Panc1 (cell line): ENCODE measurements at regions not wholly inside any gene's neighbourhood (a gene's known extent, or its start where the extent isn't known, plus 50 kb on each side); places are given as distances from the start of the nearest gene placed in this dataset.

Experiments
- ATAC-seq: fragments of 200-7000 bp; cut with Tn5 transposase; 2 replicates; pipeline ENCODE4 v1.9.1; 2020; ENCODE audit warnings: mild to moderate bottlenecking, moderate library complexity
- BruUV-seq: library from RNA; stranded (reverse); fragments of 400-500 nt; replicated peaks from 2 replicates; lab custom pipeline; 2021; lab: Mats Ljungman, UMichigan
- CTCF ChIA-PET: fragments of 300-600 bp; sonication (Branson Sonifier 250); formaldehyde crosslinking; loops from one replicate; lab custom pipeline; 2022; ENCODE audit warnings: antibody characterized with exemption; lab: Charles Lee
- POLR2A ChIA-PET: fragments of 300-600 bp; sonication (Branson Sonifier 250); formaldehyde crosslinking; loops from one replicate; lab custom pipeline; 2022; ENCODE audit warnings: antibody characterized with exemption; lab: Charles Lee
- DNase-seq: peaks from one replicate; pipeline ENCODE4 v3.0.0-alpha.2; 2010; ENCODE audit warnings: low read depth, low spot score
- H3K27ac ChIP-seq: 2 replicates; pipeline ENCODE4 v1.5.1; 2011; ENCODE audit warnings: mild to moderate bottlenecking, low read length, inconsistent platforms
- H3K27me3 ChIP-seq: fragments of 200-500 bp; sonication (Bioruptor generic); 2 replicates; pipeline ENCODE4 v1.6.0; 2014; ENCODE audit warnings: low read length, inconsistent platforms; ENCODE audit not compliant: control insufficient read depth, insufficient read depth
- H3K36me3 ChIP-seq: fragments of 200-500 bp; sonication (Bioruptor generic); 2 replicates; pipeline ENCODE4 v1.5.1; 2014; ENCODE audit warnings: inconsistent platforms, mild to moderate bottlenecking, low read length, moderate library complexity; ENCODE audit not compliant: control insufficient read depth, insufficient read depth
- H3K4me1 ChIP-seq: 2 replicates; pipeline ENCODE4 v1.5.1; 2011; ENCODE audit warnings: inconsistent platforms, mild to moderate bottlenecking, low read length, moderate library complexity; ENCODE audit not compliant: control insufficient read depth, insufficient read depth
- H3K4me3 ChIP-seq, 2 experiments: 2 replicates each; pipeline ENCODE4 v1.5.1; 2011 to 2012; ENCODE audit warnings: low read depth in 2 of 2, low read length in 2 of 2, mild to moderate bottlenecking in 2 of 2, inconsistent platforms in 1 of 2, moderate library complexity in 1 of 2
- H3K9me3 ChIP-seq: fragments of 200-500 bp; sonication (Bioruptor generic); 2 replicates; pipeline ENCODE4 v1.5.1; 2014; ENCODE audit warnings: low read depth, mild to moderate bottlenecking, inconsistent platforms, low read length, moderate library complexity; ENCODE audit not compliant: control insufficient read depth, insufficient read depth
- CTCF ChIP-seq: fragments of 450-650 bp; IDR thresholded peaks from 2 replicates; pipeline ENCODE4 v1.5.1; 2017; ENCODE audit warnings: mild to moderate bottlenecking
- POLR2AphosphoS5 ChIP-seq: IDR thresholded peaks from 2 replicates; pipeline ENCODE4 v1.6.1; 2012; ENCODE audit warnings: mild to moderate bottlenecking, low read depth, low read length, moderate library complexity
- SIN3A ChIP-seq: IDR thresholded peaks from 2 replicates; pipeline ENCODE4 v1.6.1; 2012; ENCODE audit warnings: low read depth, mild to moderate bottlenecking, low read length, moderate library complexity, borderline replicate concordance; ENCODE audit not compliant: insufficient read depth
- TCF7L2 ChIP-seq: IDR thresholded peaks from 2 replicates; pipeline ENCODE4 v1.6.1; 2011; ENCODE audit warnings: mild to moderate bottlenecking, low read depth, low read length, inconsistent platforms
- in situ Hi-C: cut with HindIII; loops from 2 replicates; pipeline ENCODE4 v1.10.0; 2016; ENCODE audit warnings: low sequenced_read_pairs, low pct_unique_long_range_greater_than_20kb
- intact Hi-C: fragments of 100-400 bp; cut with micrococcal nuclease; formaldehyde crosslinking; loops from one replicate; pipeline ENCODE4 v1.10.0; 2022; ENCODE audit not compliant: unreplicated experiment
- TF ChIP-seq, protein P1 (sequence below), 2 experiments: IDR thresholded peaks; 2 replicates each; pipeline ENCODE4 v1.6.1; 2011 to 2012; ENCODE audit warnings: low read depth in 2 of 2, control low read depth in 1 of 2, low read length in 1 of 2, mild to moderate bottlenecking in 1 of 2, moderate library complexity in 1 of 2; ENCODE audit not compliant: insufficient read depth in 1 of 2

DNA sequence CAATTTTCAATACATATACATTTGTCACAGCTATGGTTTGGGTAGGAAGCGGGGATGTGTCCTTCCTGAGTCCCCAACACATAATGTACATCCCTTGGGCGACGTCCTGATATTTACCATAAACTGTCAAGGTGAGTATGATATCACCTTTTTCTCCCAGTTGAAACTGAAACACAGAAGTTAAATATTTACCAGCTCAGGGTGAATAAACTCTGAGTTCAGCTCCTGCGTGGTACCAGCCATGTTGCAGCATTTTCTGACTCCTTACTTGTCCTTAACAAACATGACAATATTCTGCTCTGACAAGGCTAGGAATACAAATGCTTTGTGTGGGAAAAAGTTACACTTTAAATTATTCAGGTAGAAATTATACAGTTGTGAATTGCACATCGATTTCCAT, 294.2 kb downstream of the TEX29 start:
- DNase-seq, result no peak
- H3K27me3 ChIP-seq, result 0 out of 2 replicates have a peak, but pooled peaks cover 2% of the 10 kb centered on the region
- ChIA-PET CTCF (no interaction called here), POLR2A (no interaction called here)
- ATAC-seq, result no peak
- in situ Hi-C loops (no loop called here), intact Hi-C loops (no loop called here)
- H3K27ac ChIP-seq, result no peak overlapping the region
- TF ChIP-seq TCF7L2 (no peak), CTCF (no peak), POLR2AphosphoS5 (no peak), SIN3A (no peak)
- TF ChIP-seq, protein P1, sequence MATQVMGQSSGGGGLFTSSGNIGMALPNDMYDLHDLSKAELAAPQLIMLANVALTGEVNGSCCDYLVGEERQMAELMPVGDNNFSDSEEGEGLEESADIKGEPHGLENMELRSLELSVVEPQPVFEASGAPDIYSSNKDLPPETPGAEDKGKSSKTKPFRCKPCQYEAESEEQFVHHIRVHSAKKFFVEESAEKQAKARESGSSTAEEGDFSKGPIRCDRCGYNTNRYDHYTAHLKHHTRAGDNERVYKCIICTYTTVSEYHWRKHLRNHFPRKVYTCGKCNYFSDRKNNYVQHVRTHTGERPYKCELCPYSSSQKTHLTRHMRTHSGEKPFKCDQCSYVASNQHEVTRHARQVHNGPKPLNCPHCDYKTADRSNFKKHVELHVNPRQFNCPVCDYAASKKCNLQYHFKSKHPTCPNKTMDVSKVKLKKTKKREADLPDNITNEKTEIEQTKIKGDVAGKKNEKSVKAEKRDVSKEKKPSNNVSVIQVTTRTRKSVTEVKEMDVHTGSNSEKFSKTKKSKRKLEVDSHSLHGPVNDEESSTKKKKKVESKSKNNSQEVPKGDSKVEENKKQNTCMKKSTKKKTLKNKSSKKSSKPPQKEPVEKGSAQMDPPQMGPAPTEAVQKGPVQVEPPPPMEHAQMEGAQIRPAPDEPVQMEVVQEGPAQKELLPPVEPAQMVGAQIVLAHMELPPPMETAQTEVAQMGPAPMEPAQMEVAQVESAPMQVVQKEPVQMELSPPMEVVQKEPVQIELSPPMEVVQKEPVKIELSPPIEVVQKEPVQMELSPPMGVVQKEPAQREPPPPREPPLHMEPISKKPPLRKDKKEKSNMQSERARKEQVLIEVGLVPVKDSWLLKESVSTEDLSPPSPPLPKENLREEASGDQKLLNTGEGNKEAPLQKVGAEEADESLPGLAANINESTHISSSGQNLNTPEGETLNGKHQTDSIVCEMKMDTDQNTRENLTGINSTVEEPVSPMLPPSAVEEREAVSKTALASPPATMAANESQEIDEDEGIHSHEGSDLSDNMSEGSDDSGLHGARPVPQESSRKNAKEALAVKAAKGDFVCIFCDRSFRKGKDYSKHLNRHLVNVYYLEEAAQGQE (IDR thresholded peaks at IDR 0.05; ENCODE audit: insufficient read depth in 1 of 2, low read depth in 2 of 2, low read length in 1 of 2), result no peak
- H3K36me3 ChIP-seq, result no peaks in the 10 kb centered on the region
- no peaks in the 10 kb centered on the region for H3K9me3 ChIP-seq
- H3K4me3 ChIP-seq, result no peak overlapping the region
- no TSS peak for BruUV-seq
- no peaks in the 10 kb centered on the region for H3K4me1 ChIP-seq

DNA sequence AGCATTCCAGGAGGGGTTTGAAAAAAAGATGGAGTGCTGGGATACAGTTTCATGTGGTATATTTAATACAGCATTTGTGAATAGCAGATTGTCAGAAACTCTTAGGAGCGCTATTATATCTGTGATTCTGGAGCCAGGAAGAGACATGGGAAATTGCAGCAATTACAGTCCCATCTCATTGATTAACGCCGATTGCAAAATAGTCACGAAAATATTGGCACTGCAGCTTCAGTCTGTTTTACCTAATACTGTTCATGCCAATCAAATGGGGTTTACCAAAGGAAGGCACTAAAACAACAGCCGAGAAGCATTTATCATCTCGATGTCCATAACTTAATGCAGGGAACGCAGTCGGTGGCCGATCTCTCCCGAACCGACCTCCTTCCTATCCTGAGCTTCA, 295.8 kb downstream of the TEX29 start:
- ATAC-seq, result no peak

More for the DNA sequence above, 295.8 kb downstream of the TEX29 start:
- TF ChIP-seq, protein P1 (IDR thresholded peaks at IDR 0.05; ENCODE audit: insufficient read depth in 1 of 2, low read depth in 2 of 2, low read length in 1 of 2), result no peak
- no peak for TF ChIP-seq TCF7L2
- TF ChIP-seq SIN3A, result no peak
- no peak for TF ChIP-seq CTCF
- no peak for TF ChIP-seq POLR2AphosphoS5
- H3K36me3 ChIP-seq, result no peaks in the 10 kb centered on the region
- no TSS peak for BruUV-seq
- H3K27ac ChIP-seq, result no peak overlapping the region
- no peak for DNase-seq
- H3K9me3 ChIP-seq, result no peaks in the 10 kb centered on the region
- in situ Hi-C loops (no loop called here), intact Hi-C loops (no loop called here)
- no peak overlapping the region for H3K4me3 ChIP-seq
- H3K4me1 ChIP-seq, result no peaks in the 10 kb centered on the region
- H3K27me3 ChIP-seq, result 0 out of 2 replicates have a peak, but pooled peaks cover 2% of the 10 kb centered on the region
- ChIA-PET POLR2A (interaction anchor here (0.7 kb wide), 1 partner anchor 607 kb away, joined by 4 read pairs; no protein-coding TSS in a partner anchor), CTCF (no interaction called here)
